SK-MEL-5 (cell line): ENCODE measurements at regions not wholly inside any gene's neighbourhood (a gene's known extent, or its start where the extent isn't known, plus 50 kb on each side); places are given as distances from the start of the nearest gene placed in this dataset.
"Not testable (repeated sequence)": the region's sequence is repeated elsewhere in the genome, so short reads cannot be mapped to it uniquely, and the experiment has no call there.

Source experiments
- DNase-seq: peaks from one replicate; pipeline ENCODE4 v3.0.0-alpha.2; 2016; ENCODE audit warnings: low read depth, low spot score
- in situ Hi-C: cut with HindIII; loops from 2 replicates; pipeline ENCODE4 v1.10.0; 2016; ENCODE audit warnings: low sequenced_read_pairs, high pct_unique_total_duplicates, low pct_unique_long_range_greater_than_20kb

DNA sequence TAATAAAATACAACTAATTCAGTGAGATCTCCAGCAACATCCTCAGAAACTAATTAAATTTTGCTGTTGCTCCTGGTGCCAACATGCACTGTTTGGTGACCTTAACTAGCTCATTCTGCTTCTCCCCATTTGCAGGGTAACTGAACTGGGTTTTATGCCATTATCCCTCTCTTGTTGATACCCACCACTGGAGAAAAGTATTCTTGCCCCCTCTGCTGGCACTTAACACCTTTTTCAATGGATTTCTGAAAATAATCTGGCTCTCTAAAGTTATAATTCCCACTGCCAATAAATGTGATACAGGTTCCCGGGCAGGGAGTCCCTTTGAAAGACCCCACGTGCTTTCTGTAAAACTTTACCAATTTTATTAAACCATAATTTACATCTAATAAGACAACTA lies 394.3 kb downstream of the OSTF1 start:
- no peak for DNase-seq
- in situ Hi-C loops = no loop called here

DNA sequence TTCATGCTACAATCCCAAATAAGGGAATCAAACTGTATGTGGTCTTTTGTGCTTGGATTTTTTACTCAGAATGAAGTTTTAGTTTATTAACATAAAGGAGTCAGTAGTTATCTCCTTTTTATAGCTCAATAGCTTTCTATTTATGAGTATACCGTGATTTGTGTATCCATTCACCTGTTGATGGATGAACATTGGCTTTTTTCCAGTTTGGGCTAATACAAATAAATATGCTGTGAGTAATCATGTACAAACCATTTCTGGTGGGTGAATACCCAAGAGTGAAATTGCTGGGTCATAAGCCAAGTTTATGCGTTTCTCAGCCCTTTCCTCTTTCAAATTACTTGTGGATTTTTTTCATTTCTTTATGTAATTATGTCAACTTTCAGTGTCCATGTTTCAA lies 395.3 kb downstream of the OSTF1 start:
- in situ Hi-C loops = no loop called here
- no peak for DNase-seq

DNA sequence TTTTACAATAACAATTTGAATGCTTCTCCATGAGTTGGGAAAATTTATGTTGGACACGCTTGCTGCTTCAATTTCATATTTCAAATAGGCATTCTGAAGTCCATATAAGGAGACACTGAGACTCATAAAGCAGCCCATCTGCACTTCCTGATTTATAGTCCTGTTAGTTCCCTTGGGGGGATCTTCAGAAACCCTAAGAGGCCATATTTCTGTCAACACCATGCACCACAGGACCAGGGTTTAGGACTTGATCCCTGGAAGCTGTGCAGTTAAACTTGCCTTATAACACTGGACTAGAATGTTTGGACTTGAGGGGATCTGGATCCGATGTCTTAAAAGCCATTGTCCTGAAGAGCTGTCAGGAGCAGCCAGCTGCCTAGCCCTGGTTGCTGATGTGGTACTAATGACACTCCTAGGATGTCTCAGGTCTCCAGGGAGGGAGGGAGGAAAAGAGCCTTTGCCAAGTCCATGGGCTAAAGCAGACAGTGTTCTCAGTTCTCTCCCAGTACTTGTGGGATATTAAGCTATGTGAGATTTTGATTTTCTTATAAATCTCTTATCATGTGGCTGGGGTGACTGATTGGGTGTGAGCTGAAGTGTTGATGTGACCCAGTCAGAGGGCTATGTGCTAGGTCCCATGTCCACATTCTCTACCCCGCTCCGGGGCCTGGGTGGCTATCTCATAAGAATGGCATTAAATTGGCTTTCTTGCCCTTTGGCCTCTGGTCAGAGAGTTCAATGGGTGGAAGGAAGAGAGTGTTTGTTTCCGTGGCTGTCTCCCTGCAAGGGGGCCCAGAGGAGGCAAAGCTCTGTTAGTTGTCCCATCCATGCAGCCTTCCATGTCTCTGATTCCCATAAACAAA lies 399.8 kb downstream of the OSTF1 start:
- in situ Hi-C loops = no loop called here
- no peak for DNase-seq

DNA sequence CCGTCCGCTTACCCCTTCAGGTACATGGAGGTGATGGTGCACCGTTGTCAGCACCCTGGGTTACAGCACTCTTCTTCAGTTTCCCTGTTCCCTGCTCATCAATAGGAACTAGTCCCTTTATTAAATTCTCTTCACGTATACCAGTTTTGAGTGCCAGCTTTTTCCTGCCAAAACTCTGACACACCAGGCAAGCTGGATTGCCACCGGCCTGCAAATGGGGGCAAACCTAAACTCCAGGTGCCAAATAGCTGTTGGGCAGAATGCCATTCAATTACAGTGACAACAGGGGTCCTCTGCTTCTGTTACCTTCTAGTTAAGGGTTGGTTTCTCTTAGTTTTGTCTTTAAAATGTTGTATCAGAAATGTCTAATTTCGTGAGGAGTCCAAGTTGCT lies 400.4 kb downstream of the OSTF1 start:
- in situ Hi-C loops = no loop called here
- DNase-seq = no peak

DNA sequence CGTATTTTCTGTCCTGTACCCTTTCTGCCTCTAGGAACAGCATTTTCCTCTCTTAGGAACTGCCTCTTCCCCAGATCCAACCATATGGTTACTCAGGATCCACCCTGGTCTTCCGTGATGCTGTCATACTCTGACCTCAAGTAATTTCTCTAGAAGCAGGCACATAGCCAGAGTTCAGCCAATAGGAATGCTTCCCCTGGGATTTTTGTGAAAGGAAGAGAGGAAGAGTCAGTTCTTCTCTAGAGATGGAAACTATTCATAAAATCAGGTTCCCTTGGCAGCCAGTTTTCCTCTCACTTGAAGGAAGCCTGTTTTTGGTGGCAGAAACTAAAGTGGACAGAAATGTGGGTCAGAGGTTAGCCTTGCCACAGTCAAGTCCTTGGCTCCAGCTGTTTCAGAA lies 400.1 kb upstream of the PCSK5 start:
- in situ Hi-C loops = no loop called here
- DNase-seq = no peak

DNA sequence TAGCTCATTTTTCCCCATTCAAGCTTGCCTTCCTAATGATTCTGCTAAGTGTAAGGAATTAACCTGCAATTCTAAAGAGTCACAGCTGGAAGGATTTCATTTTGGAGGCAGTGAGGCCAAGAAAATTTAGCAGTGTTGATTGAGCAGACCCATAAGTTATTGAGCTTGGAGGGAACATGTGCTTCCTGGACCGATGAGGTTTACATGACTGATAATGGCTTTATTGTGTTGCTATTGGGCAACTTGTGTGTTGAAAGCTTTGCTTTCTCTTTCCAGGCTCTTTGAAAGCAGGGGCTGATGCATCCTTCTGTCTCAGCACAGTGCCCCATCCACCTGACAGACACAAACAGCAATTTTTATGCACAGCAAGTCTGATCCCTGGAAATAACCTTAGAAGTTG lies 398.9 kb upstream of the PCSK5 start:
- peak; percentile 15 for DNase-seq
- in situ Hi-C loops = no loop called here

DNA sequence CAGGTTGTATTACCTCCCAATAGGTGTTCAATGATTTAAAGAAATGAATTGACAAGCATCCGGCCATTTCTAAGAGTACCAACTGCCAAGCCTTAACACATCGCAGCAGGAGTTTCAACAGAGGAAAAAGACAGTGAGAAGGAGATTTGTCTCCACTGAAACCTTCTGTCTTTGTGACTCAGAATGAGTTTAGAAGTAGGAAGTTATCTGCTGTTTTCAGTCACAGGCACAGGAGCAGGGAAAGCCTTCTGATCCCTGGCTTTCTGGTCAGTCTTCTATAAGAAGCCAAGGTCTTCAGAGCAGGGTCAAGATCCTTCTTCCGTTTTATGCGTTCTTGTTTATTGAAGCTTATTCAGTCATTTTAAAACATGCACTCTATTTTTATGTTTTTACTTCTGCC lies 390.7 kb upstream of the PCSK5 start:
- DNase-seq = no peak
- in situ Hi-C loops = no loop called here

DNA sequence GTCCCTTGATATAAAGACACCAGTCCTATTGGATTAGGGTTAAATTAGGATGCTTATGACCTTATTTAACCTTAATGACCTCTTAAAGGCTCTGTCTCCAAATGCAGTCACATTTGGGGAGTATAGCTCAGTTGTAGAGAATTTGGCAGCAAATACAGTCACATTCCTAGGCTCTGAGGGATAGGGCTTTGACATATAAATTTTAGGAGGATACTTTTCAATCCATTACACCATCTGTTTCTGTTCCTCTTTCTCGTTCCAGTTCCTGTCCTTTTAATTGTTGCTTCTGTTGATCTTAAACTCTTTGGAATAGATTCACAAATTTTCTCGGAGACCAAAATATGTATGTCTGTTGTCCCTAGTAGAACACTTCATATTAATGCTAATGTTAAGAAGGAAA lies 390.0 kb upstream of the PCSK5 start:
- in situ Hi-C loops = no loop called here
- no peak for DNase-seq

DNA sequence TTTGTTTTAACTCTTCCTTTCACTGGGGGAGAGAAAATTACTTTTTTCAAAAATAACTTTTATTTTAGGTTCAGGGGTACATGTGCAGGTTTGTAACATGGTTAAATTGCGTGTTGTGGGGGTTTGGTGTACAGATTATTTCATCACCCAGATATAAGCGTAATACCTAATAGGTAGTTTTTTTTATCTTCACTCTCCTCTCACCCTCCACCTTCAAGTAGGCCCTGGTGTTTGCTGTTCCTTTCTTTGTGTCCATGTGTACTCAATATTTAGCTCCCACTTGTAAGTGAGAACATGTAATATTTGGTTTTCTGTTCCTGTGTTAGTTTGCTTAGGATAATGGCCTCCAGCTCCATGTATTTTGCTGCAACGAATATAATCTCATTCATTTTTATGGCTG lies 389.5 kb upstream of the PCSK5 start:
- DNase-seq, in situ Hi-C loops: not testable (repeated sequence)

DNA sequence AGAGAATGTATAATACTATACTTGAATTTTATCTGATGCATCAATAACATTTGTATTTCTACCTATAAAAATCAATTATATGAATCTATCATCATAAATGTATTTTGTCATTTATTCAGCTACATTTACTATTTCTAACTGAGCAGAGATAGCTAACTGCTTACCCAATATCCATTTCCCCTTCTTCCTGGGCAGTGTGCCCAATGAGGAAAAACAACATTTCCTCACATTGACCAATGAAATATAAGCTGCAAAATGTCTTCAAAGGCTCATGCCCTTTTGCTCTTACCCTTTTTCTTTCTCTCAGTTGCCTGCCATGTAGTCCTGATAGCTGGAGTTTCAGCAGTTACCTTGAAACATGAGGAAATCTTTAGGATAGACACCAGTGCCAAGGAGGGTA lies 385.8 kb upstream of the PCSK5 start:
- in situ Hi-C loops = no loop called here
- no peak for DNase-seq

DNA sequence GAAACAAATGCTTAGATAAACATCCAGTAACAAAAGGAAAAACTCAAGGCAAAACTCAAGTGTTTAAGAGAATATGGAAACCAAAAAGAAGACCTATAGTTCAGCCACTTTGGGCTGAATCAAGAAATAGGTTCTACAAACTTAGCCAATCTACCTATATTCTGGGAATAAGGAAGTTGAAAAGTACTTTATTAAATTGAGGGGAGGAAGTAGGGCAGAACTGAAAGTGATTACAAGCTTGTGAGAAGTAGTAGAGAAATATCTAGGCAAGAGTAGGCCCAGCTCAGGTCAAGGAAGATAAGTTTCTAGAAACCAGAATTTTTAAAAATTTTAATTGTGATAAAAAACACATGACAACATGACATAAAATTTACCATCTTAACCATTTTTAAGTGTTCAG lies 384.8 kb upstream of the PCSK5 start:
- in situ Hi-C loops = no loop called here
- DNase-seq = no peak

DNA sequence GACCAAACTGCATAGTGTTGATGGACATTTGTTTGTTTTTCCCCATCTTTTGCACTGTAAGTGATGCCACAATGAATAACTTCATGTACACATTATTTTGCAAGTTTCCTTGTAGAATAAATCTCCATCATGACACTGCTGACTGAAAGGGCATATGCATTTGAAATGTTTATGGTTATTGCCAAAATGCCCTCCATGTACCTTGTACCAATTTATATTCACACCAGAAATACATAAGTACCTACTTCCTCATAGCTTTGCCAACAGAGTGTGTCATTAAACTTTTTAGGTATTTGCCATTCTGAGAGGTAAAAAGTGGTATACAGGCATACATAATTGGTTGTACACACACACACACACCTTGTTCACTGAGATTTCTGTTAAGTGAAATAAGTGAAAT lies 361.0 kb upstream of the PCSK5 start:
- in situ Hi-C loops = no loop called here
- no peak for DNase-seq

DNA sequence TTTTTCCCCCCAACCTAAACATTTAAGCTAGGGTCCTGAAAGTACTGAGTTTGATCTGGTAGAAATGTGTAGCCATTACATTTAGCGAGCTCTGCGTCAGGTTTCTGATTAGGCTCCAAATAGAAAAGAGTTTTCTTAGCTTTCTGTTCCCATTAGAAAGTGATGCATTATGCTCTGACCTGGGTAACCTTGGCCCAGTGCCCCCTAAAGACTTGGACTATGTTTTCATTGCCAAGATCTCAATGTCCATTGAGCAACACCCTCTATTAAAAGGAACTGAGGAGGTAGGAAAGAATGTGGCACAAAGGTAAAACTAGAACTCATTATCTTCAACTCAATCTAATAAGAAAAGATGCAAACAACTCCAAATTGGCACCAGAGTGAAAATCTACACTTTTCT lies 358.9 kb upstream of the PCSK5 start:
- no peak for DNase-seq
- in situ Hi-C loops = no loop called here

DNA sequence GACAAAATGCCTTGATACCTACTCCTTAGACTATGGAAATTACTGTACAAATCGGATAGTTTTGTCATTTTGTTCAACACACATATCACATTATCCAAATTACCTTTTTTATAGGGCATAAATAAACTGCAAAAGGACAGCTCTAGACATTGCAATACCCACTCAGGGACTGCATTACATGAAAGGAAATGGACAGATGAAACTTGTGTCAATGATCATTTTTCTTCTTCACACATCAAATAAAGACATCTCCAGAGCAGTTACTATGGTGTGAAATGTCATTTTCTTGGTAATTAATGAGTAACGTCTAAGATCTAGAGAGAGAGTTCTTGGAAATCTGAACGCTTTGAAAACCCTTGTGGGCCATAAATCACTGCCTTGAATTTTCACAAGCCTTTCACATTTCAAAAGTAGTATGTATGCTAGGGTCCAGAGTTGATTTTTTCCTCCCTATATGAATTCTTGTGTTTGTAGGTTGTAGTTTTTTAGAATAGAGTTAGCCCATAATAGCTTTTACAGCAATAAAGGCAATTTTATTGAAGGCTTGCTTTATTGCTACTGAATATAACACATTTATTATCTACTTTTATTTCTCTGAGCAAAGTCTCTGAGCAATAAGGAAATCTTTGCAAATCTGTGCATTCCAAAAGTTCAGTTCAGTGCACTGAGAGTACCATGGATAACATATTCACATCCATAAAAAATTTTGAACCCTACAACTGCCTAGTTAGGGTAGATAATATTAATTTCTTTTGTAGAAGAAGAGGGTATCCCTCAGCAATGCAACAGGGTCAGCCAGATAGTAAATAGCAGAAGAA lies 358.0 kb upstream of the PCSK5 start:
- in situ Hi-C loops = no loop called here
- DNase-seq = no peak

DNA sequence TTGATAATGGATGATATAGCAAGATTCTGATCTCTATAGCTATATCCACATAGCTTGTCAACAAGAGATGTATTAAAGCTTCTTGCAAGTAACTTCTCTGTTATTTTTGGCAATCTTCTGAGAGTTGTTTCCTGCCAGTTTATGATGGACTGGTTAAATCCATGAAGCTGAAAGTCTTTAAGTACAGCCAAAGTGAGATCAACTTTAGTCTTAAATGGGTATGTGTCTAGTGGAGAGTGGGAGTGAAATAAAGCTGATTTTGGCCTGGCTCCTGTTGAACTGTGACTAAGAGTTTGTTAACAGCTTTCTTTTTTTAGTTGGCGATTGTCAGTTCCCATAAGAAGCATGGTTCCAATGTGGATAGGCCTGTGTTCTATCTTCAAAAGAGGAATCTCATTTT lies 350.9 kb upstream of the PCSK5 start:
- in situ Hi-C loops = no loop called here
- no peak for DNase-seq

DNA sequence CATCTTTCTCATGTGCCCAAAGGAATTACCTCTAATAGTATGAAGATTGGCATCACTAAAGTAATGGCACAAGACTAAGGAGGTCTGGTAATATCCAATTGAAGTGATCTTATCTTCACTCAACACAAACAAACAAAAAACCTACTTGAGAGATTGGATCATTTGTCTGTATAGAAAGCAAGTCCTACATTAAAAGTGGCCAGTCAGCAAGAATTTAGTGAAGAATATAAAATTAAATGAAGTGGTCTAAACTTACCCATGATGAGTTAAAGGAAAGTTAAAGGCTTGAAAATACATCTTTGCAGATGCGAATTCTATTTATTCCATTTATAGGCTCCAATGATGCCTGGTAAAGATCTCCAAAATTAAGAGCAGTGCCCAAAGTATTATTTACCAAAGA lies 350.3 kb upstream of the PCSK5 start:
- DNase-seq = no peak
- in situ Hi-C loops = no loop called here

DNA sequence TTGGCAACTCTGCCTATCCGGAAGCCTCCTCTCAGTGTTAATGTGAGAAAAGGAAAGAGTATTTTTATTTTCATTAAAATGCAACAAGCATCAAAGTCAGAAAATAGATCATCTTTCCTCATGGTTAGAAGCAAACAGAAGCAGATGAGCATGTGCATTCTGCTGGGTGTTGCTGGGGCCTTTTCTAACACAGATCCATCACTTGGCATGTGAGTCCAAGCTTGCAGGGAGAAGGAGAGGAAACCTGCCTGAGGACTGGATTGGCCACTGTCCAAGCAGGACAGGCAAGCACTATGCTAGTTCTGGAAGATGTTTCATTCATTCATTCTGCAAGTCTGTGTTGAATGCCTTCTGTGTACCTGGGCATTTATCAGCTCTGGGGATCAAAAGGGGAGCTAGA lies 348.7 kb upstream of the PCSK5 start:
- DNase-seq = no peak
- in situ Hi-C loops = no loop called here

DNA sequence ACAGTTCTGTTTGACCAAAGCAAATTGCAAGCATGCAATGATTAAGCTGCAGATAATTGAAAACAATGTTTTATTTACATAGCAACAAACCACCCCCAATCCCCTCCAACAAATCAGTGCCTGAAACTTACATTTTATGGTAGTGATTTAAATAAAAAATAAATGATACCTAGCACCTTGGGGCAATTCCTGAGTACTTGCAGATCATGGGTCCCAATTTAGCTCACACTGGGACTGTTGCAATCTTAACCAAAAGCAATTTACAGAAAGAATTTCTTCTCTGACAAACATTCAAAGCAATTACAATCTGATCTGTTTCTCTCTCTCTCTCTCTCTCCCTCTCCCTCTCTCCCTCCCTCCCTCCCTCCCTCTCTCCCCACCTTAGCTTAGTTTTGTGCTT lies 345.7 kb upstream of the PCSK5 start:
- in situ Hi-C loops = no loop called here
- DNase-seq = no peak

DNA sequence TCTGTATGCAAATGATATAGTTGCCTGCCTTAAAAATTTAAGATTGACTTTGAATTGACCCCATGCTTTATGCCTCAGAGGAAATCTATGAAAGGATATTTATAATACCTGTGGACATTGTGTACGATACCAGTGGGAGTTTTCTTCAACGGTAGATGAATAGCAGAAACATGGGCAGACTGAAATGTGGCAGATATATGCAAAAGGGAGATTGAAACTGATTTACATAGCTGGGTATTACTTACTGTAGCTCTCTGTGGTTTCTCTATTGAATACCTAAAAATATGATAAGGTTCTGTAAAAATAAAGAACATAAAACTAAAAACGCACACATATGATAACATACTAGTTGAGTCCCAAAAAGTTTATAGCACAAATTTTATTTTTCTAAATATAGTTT lies 345.2 kb upstream of the PCSK5 start:
- in situ Hi-C loops = no loop called here
- no peak for DNase-seq
